ENCODE measurements at regions not wholly inside any gene's neighbourhood (a gene's known extent, or its start where the extent isn't known, plus 50 kb on each side); places are given as distances from the start of the nearest gene placed in this dataset.
"Not testable (repeated sequence)": the region's sequence is repeated elsewhere in the genome, so short reads cannot be mapped to it uniquely, and the experiment has no call there.

DNA sequence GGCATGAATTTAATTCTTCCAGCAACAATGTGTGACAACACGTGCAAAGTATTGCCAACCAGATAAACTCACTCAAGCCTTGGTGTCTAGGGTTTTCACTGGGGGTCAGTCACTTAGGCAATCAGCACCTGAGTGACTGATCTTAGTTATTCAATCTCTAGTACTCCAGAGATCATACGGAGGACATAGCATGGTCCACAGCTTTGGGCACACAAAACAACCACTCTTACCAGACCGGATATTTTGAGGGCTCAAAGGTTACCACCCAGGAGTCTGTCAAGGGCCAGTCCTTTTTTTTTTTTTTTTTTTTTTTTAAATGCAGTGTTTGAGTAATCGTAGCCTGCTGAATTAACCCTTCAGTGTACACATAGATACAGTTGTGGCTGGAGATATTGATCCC lies 699.2 kb downstream of the PRIM2 start:
- TF ChIP-seq, protein P1, sequence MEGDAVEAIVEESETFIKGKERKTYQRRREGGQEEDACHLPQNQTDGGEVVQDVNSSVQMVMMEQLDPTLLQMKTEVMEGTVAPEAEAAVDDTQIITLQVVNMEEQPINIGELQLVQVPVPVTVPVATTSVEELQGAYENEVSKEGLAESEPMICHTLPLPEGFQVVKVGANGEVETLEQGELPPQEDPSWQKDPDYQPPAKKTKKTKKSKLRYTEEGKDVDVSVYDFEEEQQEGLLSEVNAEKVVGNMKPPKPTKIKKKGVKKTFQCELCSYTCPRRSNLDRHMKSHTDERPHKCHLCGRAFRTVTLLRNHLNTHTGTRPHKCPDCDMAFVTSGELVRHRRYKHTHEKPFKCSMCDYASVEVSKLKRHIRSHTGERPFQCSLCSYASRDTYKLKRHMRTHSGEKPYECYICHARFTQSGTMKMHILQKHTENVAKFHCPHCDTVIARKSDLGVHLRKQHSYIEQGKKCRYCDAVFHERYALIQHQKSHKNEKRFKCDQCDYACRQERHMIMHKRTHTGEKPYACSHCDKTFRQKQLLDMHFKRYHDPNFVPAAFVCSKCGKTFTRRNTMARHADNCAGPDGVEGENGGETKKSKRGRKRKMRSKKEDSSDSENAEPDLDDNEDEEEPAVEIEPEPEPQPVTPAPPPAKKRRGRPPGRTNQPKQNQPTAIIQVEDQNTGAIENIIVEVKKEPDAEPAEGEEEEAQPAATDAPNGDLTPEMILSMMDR (IDR thresholded peaks at IDR 0.05) = not testable (repeated sequence)
- not testable (repeated sequence) for TF ChIP-seq POLR2A (IDR thresholded peaks at IDR 0.05)
